ENCODE measurements at regions not wholly inside any gene's neighbourhood (a gene's known extent, or its start where the extent isn't known, plus 50 kb on each side); places are given as distances from the start of the nearest gene placed in this dataset.

DNA sequence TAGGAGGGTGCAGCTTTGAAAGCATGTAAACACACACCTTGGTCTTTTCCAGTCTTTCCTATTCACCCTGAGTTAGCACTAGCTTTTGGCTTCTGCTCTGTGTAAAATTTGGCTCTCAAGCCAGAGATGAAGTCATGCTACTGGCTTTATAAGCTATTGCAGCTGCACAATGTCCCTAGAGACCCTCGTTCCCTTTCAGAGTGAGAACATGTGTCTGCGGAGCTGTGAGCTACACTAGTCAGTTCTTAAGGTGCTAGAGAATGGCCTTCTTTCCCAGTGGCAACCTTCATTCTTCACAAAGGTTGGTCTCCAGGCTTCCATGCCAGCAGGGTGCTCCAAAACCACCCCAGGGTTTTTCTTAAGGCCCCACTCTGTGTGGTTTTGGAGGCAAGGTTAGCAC is 199.1 kb downstream of the SPATA18 start:
- TF ChIP-seq POLR2A (IDR thresholded peaks at IDR 0.05; ENCODE audit: low read depth, low read length) (no peak), POLR2AphosphoS5 (IDR thresholded peaks at IDR 0.05; ENCODE audit: low read depth, low read length) (no peak)
